ENCODE measurements at regions not wholly inside any gene's neighbourhood (a gene's known extent, or its start where the extent isn't known, plus 50 kb on each side); places are given as distances from the start of the nearest gene placed in this dataset.
"Not testable (repeated sequence)": the region's sequence is repeated elsewhere in the genome, so short reads cannot be mapped to it uniquely, and the experiment has no call there.

GRCh38 chr7:142513178-142513955, 235.9 kb upstream of the PRSS1 start:
- no peaks in the 10 kb centered on the region for H3K27me3 ChIP-seq
- H3K36me3 ChIP-seq, result no peaks in the 10 kb centered on the region
- intact Hi-C loops (cut with DNase I; ENCODE audit: low total_unique reads), result no loop called here
- no peaks in the 10 kb centered on the region for H3K4me1 ChIP-seq
- H3K27ac ChIP-seq, result no peak overlapping the region
- H3K4me3 ChIP-seq, result no peak overlapping the region
- H3K9me3 ChIP-seq, result no peaks in the 10 kb centered on the region
- TF ChIP-seq POLR2A (IDR thresholded peaks at IDR 0.05) (no peak), CTCF (IDR thresholded peaks at IDR 0.05) (no peak)
- no peak for DNase-seq

- intact Hi-C loops (cut with DNase I; ENCODE audit: low total_unique reads), result no loop called here
- no peak overlapping the region for H3K27ac ChIP-seq
- no peaks in the 10 kb centered on the region for H3K9me3 ChIP-seq
- DNase-seq, result no peak
- no peak overlapping the region for H3K4me3 ChIP-seq
- H3K27me3 ChIP-seq, result no peaks in the 10 kb centered on the region
- TF ChIP-seq CTCF (IDR thresholded peaks at IDR 0.05) (no peak), POLR2A (IDR thresholded peaks at IDR 0.05) (no peak)
- H3K36me3 ChIP-seq, result no peaks in the 10 kb centered on the region
- no peaks in the 10 kb centered on the region for H3K4me1 ChIP-seq
Observed at GRCh38 chr7:142511801-142512200, 237.5 kb upstream of the PRSS1 start.

- no peak for DNase-seq
- H3K27ac ChIP-seq, result no peak overlapping the region
- no peaks in the 10 kb centered on the region for H3K9me3 ChIP-seq
- H3K36me3 ChIP-seq, result no peaks in the 10 kb centered on the region
- intact Hi-C loops (cut with DNase I; ENCODE audit: low total_unique reads), result no loop called here
- no peak for TF ChIP-seq POLR2A (IDR thresholded peaks at IDR 0.05)
- no peak for TF ChIP-seq CTCF (IDR thresholded peaks at IDR 0.05)
- no peaks in the 10 kb centered on the region for H3K4me1 ChIP-seq
- no peaks in the 10 kb centered on the region for H3K27me3 ChIP-seq
- no peak overlapping the region for H3K4me3 ChIP-seq
Observed at GRCh38 chr7:142511374-142511773, 237.9 kb upstream of the PRSS1 start.

- H3K9me3 ChIP-seq; H3K36me3 ChIP-seq; H3K4me3 ChIP-seq; DNase-seq; intact Hi-C loops (cut with DNase I; ENCODE audit: low total_unique reads); H3K27ac ChIP-seq; H3K4me1 ChIP-seq; H3K27me3 ChIP-seq: not testable (repeated sequence)
Observed at GRCh38 chr7:142509235-142509634, 240.0 kb upstream of the PRSS1 start.

- intact Hi-C loops (cut with DNase I; ENCODE audit: low total_unique reads), result no loop called here
- Histone ChIP-seq H3K9me3 (no peaks in the 10 kb centered on the region), H3K27ac (no peak overlapping the region), H3K4me3 (no peak overlapping the region), H3K36me3 (no peaks in the 10 kb centered on the region), H3K27me3 (no peaks in the 10 kb centered on the region), H3K4me1 (no peaks in the 10 kb centered on the region)
- DNase-seq, result no peak
- TF ChIP-seq CTCF (IDR thresholded peaks at IDR 0.05), result no peak
- TF ChIP-seq POLR2A (IDR thresholded peaks at IDR 0.05), result no peak
Observed at GRCh38 chr7:142508251-142508650, 241.0 kb upstream of the PRSS1 start.

GRCh38 chr7:142507799-142508198, 241.5 kb upstream of the PRSS1 start:
- Histone ChIP-seq H3K36me3 (no peaks in the 10 kb centered on the region), H3K4me1 (no peaks in the 10 kb centered on the region), H3K27me3 (no peaks in the 10 kb centered on the region), H3K27ac (no peak overlapping the region), H3K4me3 (no peak overlapping the region), H3K9me3 (no peaks in the 10 kb centered on the region)
- TF ChIP-seq CTCF (IDR thresholded peaks at IDR 0.05), result no peak
- no peak for TF ChIP-seq POLR2A (IDR thresholded peaks at IDR 0.05)
- DNase-seq, result no peak
- intact Hi-C loops (cut with DNase I; ENCODE audit: low total_unique reads), result no loop called here

- DNase-seq; intact Hi-C loops (cut with DNase I; ENCODE audit: low total_unique reads); H3K4me1 ChIP-seq: not testable (repeated sequence)
Observed at GRCh38 chr7:142507066-142507465, 242.2 kb upstream of the PRSS1 start.

More at GRCh38 chr7:142507066-142507465, 242.2 kb upstream of the PRSS1 start:
- not testable (repeated sequence) for H3K9me3 ChIP-seq, H3K27me3 ChIP-seq, H3K4me3 ChIP-seq, H3K36me3 ChIP-seq, H3K27ac ChIP-seq
